BJ (cell line): ENCODE measurements at regions not wholly inside any gene's neighbourhood (a gene's known extent, or its start where the extent isn't known, plus 50 kb on each side); places are given as distances from the start of the nearest gene placed in this dataset.
A peak's percentile ranks its signal among the peaks of the same experiment; 100 is the strongest.

Experiments used
- CTCF ChIA-PET: fragments of 350-600 bp; formaldehyde crosslinking; extraction: SDS; loops from one replicate; lab custom pipeline; 2021; ENCODE audit warnings: antibody characterized with exemption, inconsistent platforms; lab: Yijun Ruan, JAX
- POLR2A ChIA-PET: fragments of 300-600 bp; sonication (Branson Sonifier 250); formaldehyde crosslinking; extraction: SDS; loops from one replicate; lab custom pipeline; 2021; ENCODE audit warnings: antibody characterized with exemption; lab: Charles Lee
- DNase-seq: peaks from one replicate; pipeline ENCODE4 v3.0.0-alpha.2; 2011; ENCODE audit warnings: low read depth
- H3K27me3 ChIP-seq: 2 replicates; pipeline ENCODE4 v1.6.0; 2011; ENCODE audit warnings: low read length; ENCODE audit not compliant: control insufficient read depth, insufficient read depth
- H3K36me3 ChIP-seq: 2 replicates; pipeline ENCODE4 v1.5.1; 2011; ENCODE audit warnings: low read length; ENCODE audit not compliant: control insufficient read depth, insufficient read depth
- H3K4me3 ChIP-seq: 2 replicates; pipeline ENCODE4 v1.5.1; 2011; ENCODE audit warnings: low read depth, mild to moderate bottlenecking, control low read depth, low read length
- TF ChIP-seq, protein P1 (sequence below): IDR thresholded peaks from 2 replicates; pipeline ENCODE4 v1.5.1; 2011; ENCODE audit warnings: low read depth, mild to moderate bottlenecking, control low read depth, inconsistent platforms, low read length, moderate library complexity; ENCODE audit not compliant: insufficient read depth

GRCh38 chr3:31075876-31076275 lies 181.4 kb upstream of the GADL1 start:
- ChIA-PET POLR2A (no interaction called here), CTCF (interaction anchor here (1.3 kb wide), 1 partner anchor 9 kb away, joined by 5 read pairs; no protein-coding TSS in a partner anchor)
- H3K36me3 ChIP-seq, result no peaks in the 10 kb centered on the region
- no peak for DNase-seq
- H3K27me3 ChIP-seq, result no peaks in the 10 kb centered on the region
- H3K4me3 ChIP-seq, result no peak overlapping the region
- TF ChIP-seq, protein P1, sequence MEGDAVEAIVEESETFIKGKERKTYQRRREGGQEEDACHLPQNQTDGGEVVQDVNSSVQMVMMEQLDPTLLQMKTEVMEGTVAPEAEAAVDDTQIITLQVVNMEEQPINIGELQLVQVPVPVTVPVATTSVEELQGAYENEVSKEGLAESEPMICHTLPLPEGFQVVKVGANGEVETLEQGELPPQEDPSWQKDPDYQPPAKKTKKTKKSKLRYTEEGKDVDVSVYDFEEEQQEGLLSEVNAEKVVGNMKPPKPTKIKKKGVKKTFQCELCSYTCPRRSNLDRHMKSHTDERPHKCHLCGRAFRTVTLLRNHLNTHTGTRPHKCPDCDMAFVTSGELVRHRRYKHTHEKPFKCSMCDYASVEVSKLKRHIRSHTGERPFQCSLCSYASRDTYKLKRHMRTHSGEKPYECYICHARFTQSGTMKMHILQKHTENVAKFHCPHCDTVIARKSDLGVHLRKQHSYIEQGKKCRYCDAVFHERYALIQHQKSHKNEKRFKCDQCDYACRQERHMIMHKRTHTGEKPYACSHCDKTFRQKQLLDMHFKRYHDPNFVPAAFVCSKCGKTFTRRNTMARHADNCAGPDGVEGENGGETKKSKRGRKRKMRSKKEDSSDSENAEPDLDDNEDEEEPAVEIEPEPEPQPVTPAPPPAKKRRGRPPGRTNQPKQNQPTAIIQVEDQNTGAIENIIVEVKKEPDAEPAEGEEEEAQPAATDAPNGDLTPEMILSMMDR, result no peak

DNA sequence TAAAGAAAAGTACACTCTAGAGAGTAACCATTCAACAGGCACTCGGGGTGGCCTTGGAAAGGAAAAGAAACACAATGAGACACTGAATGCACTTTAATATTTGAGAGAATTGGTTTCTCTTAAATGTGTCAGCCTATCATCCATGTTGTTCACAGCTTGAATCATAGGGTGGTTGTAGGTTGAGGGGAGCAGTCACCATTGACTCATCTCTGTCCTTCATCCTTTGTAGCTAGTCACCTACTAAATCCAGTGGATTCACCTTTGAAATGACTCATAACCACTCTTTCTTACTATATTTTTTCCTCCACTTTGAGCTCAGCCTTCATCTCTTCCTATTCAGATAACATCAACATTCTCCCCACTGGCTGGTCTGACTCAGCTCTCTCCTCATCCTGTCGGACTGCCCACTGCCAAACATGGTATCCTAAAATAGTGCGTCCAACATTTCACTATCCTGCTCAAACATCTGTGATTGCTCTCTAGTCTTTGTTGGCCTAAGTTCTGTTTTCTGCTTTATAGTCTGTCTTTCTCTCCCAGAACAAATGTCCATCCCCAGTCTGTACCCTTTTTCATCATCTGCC lies 182.7 kb upstream of the GADL1 start:
- POLR2A ChIA-PET, result interaction anchor here (0.6 to 0.7 kb wide), 2 partner anchors 18 to 492 kb away, joined by 4 to 16 read pairs; no protein-coding TSS in a partner anchor
- TF ChIP-seq, protein P1, result no peak
- CTCF ChIA-PET, result no interaction called here
- peak; percentile 75 for DNase-seq
- no peak overlapping the region for H3K4me3 ChIP-seq
- H3K36me3 ChIP-seq, result no peaks in the 10 kb centered on the region
- H3K27me3 ChIP-seq, result no peaks in the 10 kb centered on the region

DNA sequence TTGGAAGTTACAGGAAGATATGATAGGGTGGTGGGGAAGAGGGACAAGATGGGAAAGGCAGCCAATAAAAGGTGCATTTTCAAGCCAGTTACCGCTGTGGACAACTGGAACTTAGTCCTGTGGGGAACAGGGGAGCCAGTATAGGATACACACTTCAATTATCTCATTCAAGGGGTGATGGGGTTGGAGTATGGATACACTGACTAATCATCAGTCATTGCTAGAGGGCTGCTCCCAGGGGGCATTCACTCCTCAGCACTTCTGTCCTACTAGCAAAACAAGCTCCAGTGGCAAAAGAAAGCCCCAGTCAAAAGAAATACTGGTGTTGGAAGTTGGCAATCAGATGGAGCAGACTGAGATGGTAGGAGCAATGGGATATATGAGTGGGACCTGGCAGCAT lies 183.4 kb upstream of the GADL1 start:
- POLR2A ChIA-PET, result no interaction called here

GRCh38 chr3:31079689-31080088 lies 185.2 kb upstream of the GADL1 start:
- ChIA-PET POLR2A (no interaction called here), CTCF (interaction anchor here (0.7 kb wide), 1 partner anchor 11 kb away, joined by 3 read pairs; no protein-coding TSS in a partner anchor)
- TF ChIP-seq, protein P1, result no peak
- H3K27me3 ChIP-seq, result no peaks in the 10 kb centered on the region
- H3K36me3 ChIP-seq, result no peaks in the 10 kb centered on the region
- no peak overlapping the region for H3K4me3 ChIP-seq
- DNase-seq, result no peak

More for the DNA sequence above, 183.4 kb upstream of the GADL1 start:
- Histone ChIP-seq H3K27me3 (no peaks in the 10 kb centered on the region), H3K4me3 (no peak overlapping the region), H3K36me3 (no peaks in the 10 kb centered on the region)
- DNase-seq, result no peak
- CTCF ChIA-PET, result no interaction called here
- TF ChIP-seq, protein P1, result no peak

GRCh38 chr3:31081018-31081662 lies 186.7 kb upstream of the GADL1 start:
- ChIA-PET CTCF (interaction anchor here (1.6 kb wide), 2 partner anchors 9 to 11 kb away, joined by 4 read pairs; no protein-coding TSS in a partner anchor), POLR2A (no interaction called here)

More at GRCh38 chr3:31081018-31081662, 186.7 kb upstream of the GADL1 start:
- TF ChIP-seq, protein P1, result no peak
- Histone ChIP-seq H3K36me3 (no peaks in the 10 kb centered on the region), H3K27me3 (no peaks in the 10 kb centered on the region), H3K4me3 (no peak overlapping the region)
- no peak for DNase-seq
